GM21528 (cell line): ENCODE measurements at regions not wholly inside any gene's neighbourhood (a gene's known extent, or its start where the extent isn't known, plus 50 kb on each side); places are given as distances from the start of the nearest gene placed in this dataset.

Experiments
- ATAC-seq: cut with Tn5 transposase; IDR thresholded peaks from one replicate; pipeline ENCODE4 v1.9.1; 2021; ENCODE audit warnings: mild to moderate bottlenecking, moderate library complexity; ENCODE audit not compliant: unreplicated experiment, low FRiP score

- ATAC-seq = no peak
Observed at GRCh38 chr6:14977747-14978382, 268.0 kb upstream of the JARID2 start.

- no peak for ATAC-seq
Observed at GRCh38 chr6:14981960-14982359, 263.9 kb upstream of the JARID2 start.

- ATAC-seq = no peak
Observed at GRCh38 chr6:14983599-14984518, 262.0 kb upstream of the JARID2 start.

- ATAC-seq = no peak
Observed at GRCh38 chr6:14984519-14984853, 261.4 kb upstream of the JARID2 start.

GRCh38 chr6:14985366-14985765 lies 260.5 kb upstream of the JARID2 start:
- ATAC-seq = no peak

- ATAC-seq = no peak
Observed at GRCh38 chr6:14986370-14986769, 259.5 kb upstream of the JARID2 start.

- no peak for ATAC-seq
Observed at GRCh38 chr6:14987490-14987889, 258.4 kb upstream of the JARID2 start.

GRCh38 chr6:14992382-14992781 lies 253.5 kb upstream of the JARID2 start:
- ATAC-seq = no peak

GRCh38 chr6:14995208-14995607 lies 250.7 kb upstream of the JARID2 start:
- no peak for ATAC-seq

- no peak for ATAC-seq
Observed at GRCh38 chr6:14995966-14996602, 249.8 kb upstream of the JARID2 start.

GRCh38 chr6:14996892-14997291 lies 249.0 kb upstream of the JARID2 start:
- ATAC-seq = no peak

- ATAC-seq = no peak
Observed at GRCh38 chr6:14997507-14997906, 248.4 kb upstream of the JARID2 start.

- ATAC-seq = no peak
Observed at GRCh38 chr6:14999106-14999505, 246.8 kb upstream of the JARID2 start.

- ATAC-seq = no peak
Observed at GRCh38 chr6:15001326-15001910, 244.5 kb upstream of the JARID2 start.

- ATAC-seq = no peak
Observed at GRCh38 chr6:15008269-15008668, 237.6 kb upstream of the JARID2 start.

GRCh38 chr6:15014958-15015357 lies 230.9 kb upstream of the JARID2 start:
- ATAC-seq = no peak

- ATAC-seq = no peak
Observed at GRCh38 chr6:15016813-15017212, 229.1 kb upstream of the JARID2 start.

GRCh38 chr6:15017261-15017660 lies 228.6 kb upstream of the JARID2 start:
- no peak for ATAC-seq

- ATAC-seq = no peak
Observed at GRCh38 chr6:15017803-15018202, 228.1 kb upstream of the JARID2 start.

GRCh38 chr6:15020119-15020770 lies 225.6 kb upstream of the JARID2 start:
- no peak for ATAC-seq

GRCh38 chr6:15021074-15021473 lies 224.8 kb upstream of the JARID2 start:
- ATAC-seq = no peak
